Dendritic cell treated with granulocyte-macrophage colony-stimulating factor and Interleukin-4, amounts not matched to agents 40 ng/mL and 50 ng/mL, for 4 days (primary cell): ENCODE measurements at regions not wholly inside any gene's neighbourhood (a gene's known extent, or its start where the extent isn't known, plus 50 kb on each side); places are given as distances from the start of the nearest gene placed in this dataset.
"Not testable (repeated sequence)": the region's sequence is repeated elsewhere in the genome, so short reads cannot be mapped to it uniquely, and the experiment has no call there.

Experiments used
- H3K27ac Mint-ChIP-seq: one replicate; pipeline ENCODE4 v1.8.0; 2022; ENCODE audit warnings: mild to moderate bottlenecking, mixed read lengths
- H3K27me3 Mint-ChIP-seq: one replicate; pipeline ENCODE4 v1.8.0; 2022; ENCODE audit warnings: mild to moderate bottlenecking, mixed read lengths
- H3K36me3 Mint-ChIP-seq: one replicate; pipeline ENCODE4 v1.8.0; 2022; ENCODE audit warnings: low read depth, mixed read lengths
- H3K4me1 Mint-ChIP-seq: one replicate; pipeline ENCODE4 v1.8.0; 2022; ENCODE audit warnings: low read depth, mixed read lengths
- H3K4me3 Mint-ChIP-seq: one replicate; pipeline ENCODE4 v1.8.0; 2022; ENCODE audit warnings: mild to moderate bottlenecking, moderate library complexity, mixed read lengths
- H3K9me3 Mint-ChIP-seq: one replicate; pipeline ENCODE4 v1.8.0; 2022; ENCODE audit warnings: mixed read lengths
- intact Hi-C: fragments of 100-400 bp; cut with micrococcal nuclease; formaldehyde crosslinking; loops from one replicate; pipeline ENCODE4 v1.15.0; 2022

DNA sequence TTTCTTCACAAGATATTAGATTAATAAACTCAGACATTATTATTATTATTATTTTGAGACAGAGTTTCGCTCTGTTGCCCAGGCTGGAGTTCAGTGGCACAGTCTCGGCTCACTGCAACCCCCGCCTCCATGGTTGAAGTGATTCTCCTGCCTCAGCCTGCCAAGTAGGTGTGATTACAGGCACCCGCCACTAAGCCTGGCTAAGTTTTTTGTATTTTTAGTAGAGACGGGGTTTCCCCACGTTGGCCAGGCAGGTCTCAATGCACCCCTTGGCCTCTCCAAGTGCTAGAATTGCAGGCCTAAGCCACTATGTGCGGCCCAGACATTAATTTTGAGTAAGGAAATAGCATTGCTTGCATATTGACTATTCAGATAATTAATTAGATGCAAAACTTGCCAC is 554.9 kb upstream of the LRFN5 start:
- Mint-ChIP-seq H3K27me3 (no peaks in the 10 kb centered on the region), H3K36me3 (no peaks in the 10 kb centered on the region)
- intact Hi-C loops = no loop called here

DNA sequence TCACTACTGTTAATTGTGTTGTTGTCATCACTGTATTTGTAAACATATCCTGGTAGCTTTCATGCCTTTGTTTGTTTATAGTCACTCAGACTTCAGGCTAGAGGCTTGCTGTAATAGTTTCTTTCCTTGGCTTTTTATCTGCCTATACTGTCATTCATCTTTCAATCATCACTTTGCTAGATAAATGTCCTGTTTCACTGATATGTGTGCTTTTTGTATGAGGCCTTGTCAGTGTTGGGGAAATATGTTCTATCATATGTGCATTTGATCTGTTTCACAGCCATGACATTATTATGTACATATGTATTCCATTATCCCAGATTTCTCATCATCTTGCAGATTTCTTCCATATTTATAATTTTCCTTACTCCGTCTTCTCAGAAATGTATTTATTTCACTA is 558.9 kb upstream of the LRFN5 start:
- H3K4me3 Mint-ChIP-seq = no peak overlapping the region
- H3K27ac Mint-ChIP-seq = no peak overlapping the region
- H3K36me3 Mint-ChIP-seq = no peaks in the 10 kb centered on the region
- no peaks in the 10 kb centered on the region for H3K4me1 Mint-ChIP-seq
- no peaks in the 10 kb centered on the region for H3K9me3 Mint-ChIP-seq
- no peaks in the 10 kb centered on the region for H3K27me3 Mint-ChIP-seq
- intact Hi-C loops = no loop called here

More for the DNA sequence above, 554.9 kb upstream of the LRFN5 start:
- no peaks in the 10 kb centered on the region for H3K4me1 Mint-ChIP-seq
- H3K27ac Mint-ChIP-seq = no peak overlapping the region
- H3K9me3 Mint-ChIP-seq = no peaks in the 10 kb centered on the region
- no peak overlapping the region for H3K4me3 Mint-ChIP-seq

DNA sequence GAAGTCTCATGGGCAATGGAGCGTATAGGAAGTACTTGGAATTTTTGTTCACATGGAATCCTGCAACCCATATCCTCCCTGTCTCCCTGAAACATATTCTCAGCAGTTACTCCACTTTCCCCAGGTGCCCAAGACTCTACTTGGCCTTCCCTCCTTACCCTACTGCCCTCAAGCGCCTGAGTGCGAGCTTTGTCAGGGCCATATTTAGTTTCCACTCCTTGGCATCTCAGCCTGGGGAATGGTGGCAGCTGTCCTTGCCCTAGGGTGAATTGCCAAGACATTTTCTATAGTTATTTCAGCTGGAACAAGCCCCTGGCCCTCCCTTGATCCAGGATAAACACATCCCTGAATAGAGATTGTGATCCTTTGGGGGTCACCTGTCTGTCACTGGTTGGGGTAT is 569.3 kb upstream of the LRFN5 start:
- Mint-ChIP-seq H3K9me3 (no peaks in the 10 kb centered on the region), H3K4me1 (no peaks in the 10 kb centered on the region), H3K27me3 (no peaks in the 10 kb centered on the region), H3K27ac (no peak overlapping the region), H3K36me3 (no peaks in the 10 kb centered on the region), H3K4me3 (no peak overlapping the region)
- intact Hi-C loops = no loop called here

DNA sequence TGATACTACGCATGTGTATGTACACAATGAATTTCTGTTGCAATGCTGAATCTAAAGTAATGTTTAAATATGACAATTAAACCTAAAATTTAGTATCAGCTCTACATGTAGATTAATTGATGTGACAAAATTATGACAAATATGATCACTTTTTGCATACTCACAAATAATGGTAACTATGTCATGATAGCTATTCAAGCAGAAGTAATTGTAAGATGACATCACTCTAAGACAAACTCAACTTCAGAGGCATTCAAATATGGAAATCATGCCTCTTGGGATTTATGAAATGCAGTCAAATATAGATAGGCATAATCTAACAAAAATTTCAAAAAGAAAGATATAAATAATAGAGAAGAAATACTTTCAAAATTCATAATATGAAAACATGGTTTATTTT is 571.7 kb upstream of the LRFN5 start:
- Mint-ChIP-seq H3K27ac (no peak overlapping the region), H3K4me1 (no peaks in the 10 kb centered on the region), H3K4me3 (no peak overlapping the region), H3K36me3 (no peaks in the 10 kb centered on the region), H3K27me3 (no peaks in the 10 kb centered on the region), H3K9me3 (no peaks in the 10 kb centered on the region)
- intact Hi-C loops = no loop called here

DNA sequence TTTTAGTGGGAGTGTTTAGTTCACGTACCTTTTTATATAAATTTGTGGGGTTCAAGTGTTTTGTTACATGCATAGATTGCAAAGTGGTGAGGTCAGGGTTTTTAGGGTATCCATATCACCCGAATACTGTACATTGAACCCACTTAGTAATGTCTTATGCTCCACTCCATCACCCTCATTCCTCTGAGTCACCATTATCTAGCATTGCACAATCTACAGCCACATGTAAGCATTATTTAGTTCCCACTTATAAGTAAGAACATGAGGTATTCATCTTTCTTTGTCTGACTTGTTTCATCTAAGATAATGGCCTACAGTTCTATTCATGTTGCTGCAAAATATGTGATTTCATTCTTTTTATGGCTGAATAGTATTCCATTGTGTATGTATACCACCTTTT is 583.7 kb upstream of the LRFN5 start:
- no peaks in the 10 kb centered on the region for H3K9me3 Mint-ChIP-seq

DNA sequence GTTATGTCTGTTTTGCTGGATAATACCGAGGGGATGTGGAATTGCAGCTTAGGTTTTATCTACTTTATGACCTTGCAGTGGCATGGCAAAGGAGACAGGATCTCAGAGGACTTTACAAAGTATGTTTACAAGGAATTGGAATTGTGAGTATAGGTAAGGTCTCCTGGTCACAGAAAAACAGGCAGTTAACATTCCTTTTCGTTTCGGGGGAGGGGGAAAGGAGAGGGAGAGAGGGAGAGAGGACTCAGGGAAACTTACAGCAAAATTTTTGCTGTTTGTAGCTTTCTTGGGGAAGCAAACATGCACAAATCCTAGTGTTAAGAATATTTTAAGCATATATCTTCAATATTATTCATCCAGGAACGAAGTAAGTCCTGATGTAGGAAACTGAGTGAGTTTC is 590.5 kb upstream of the LRFN5 start:
- intact Hi-C loops = no loop called here
- Mint-ChIP-seq H3K4me1 (no peaks in the 10 kb centered on the region), H3K27me3 (no peaks in the 10 kb centered on the region), H3K4me3 (no peak overlapping the region), H3K27ac (no peak overlapping the region), H3K36me3 (no peaks in the 10 kb centered on the region), H3K9me3 (no peaks in the 10 kb centered on the region)

More for the DNA sequence above, 583.7 kb upstream of the LRFN5 start:
- intact Hi-C loops = no loop called here
- Mint-ChIP-seq H3K27me3 (no peaks in the 10 kb centered on the region), H3K36me3 (no peaks in the 10 kb centered on the region), H3K27ac (no peak overlapping the region), H3K4me1 (no peaks in the 10 kb centered on the region), H3K4me3 (no peak overlapping the region)

DNA sequence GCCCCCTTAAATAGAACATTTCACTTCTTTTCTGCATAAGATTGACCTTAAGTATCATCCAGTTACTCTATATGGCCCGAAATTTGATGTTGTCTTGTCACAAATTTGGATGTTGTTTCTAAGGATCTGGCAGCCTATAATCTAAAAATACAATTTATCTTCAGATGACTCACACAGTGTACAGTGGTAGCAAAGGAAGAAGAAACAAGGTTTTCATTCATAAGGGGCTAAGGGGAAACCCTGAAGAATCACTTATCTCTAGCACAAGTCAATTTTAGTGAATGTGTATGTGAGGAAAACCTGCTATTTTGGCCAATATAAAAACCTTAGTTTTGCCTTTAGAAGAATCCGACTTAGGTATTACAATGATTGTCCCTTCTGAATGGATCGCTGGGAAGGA is 606.3 kb upstream of the LRFN5 start:
- intact Hi-C loops = no loop called here
- Mint-ChIP-seq H3K36me3 (no peaks in the 10 kb centered on the region), H3K9me3 (peaks cover 17% of the 10 kb centered on the region), H3K4me1 (no peaks in the 10 kb centered on the region), H3K4me3 (no peak overlapping the region), H3K27ac (no peak overlapping the region), H3K27me3 (no peaks in the 10 kb centered on the region)

DNA sequence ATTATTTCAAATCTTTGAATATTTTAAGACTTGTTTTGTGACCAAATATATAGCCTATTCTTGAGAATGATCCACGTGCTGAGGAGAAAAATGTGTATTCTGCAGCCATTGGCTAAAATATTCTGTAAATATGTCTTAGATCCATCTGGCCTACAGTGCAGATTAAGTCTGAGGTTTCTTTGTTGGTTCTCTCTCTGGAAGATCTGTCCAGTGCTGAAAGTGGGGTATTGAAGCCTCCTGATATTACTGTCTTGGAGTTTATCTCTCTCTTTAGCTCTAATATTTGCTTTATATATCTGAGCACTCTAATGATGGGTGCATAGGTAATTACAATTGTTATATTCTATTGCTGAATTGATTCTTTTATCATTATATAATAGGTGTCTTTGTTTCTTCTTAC is 617.4 kb upstream of the LRFN5 start:
- H3K36me3 Mint-ChIP-seq = no peaks in the 10 kb centered on the region
- H3K27me3 Mint-ChIP-seq = no peaks in the 10 kb centered on the region
- H3K27ac Mint-ChIP-seq = no peak overlapping the region
- H3K4me3 Mint-ChIP-seq = no peak overlapping the region
- no peaks in the 10 kb centered on the region for H3K4me1 Mint-ChIP-seq
- peaks cover 52% of the 10 kb centered on the region for H3K9me3 Mint-ChIP-seq
- intact Hi-C loops = no loop called here

DNA sequence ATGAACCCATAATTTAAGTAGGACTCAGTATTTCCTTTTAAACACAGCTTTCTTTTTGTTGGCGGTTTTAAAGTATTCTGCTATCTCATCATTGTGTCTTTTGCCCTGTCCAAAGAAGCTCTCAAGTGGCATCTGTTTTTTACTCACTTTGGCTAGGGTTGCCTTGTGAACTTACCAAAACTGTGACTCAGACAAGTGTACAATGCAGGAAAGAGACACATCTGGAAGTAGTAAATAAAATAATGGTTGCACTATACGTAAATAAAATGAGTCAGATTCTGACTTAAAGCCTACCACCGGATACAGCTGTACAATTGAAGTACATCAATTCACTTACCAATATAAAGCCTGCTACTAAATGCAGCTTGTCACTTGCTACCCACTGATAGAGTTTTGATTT is 619.2 kb upstream of the LRFN5 start:
- no peaks in the 10 kb centered on the region for H3K27me3 Mint-ChIP-seq
- no peaks in the 10 kb centered on the region for H3K36me3 Mint-ChIP-seq
- intact Hi-C loops = no loop called here
- peaks cover 38% of the 10 kb centered on the region for H3K9me3 Mint-ChIP-seq
- H3K27ac Mint-ChIP-seq = no peak overlapping the region
- H3K4me3 Mint-ChIP-seq = no peak overlapping the region
- H3K4me1 Mint-ChIP-seq = no peaks in the 10 kb centered on the region

DNA sequence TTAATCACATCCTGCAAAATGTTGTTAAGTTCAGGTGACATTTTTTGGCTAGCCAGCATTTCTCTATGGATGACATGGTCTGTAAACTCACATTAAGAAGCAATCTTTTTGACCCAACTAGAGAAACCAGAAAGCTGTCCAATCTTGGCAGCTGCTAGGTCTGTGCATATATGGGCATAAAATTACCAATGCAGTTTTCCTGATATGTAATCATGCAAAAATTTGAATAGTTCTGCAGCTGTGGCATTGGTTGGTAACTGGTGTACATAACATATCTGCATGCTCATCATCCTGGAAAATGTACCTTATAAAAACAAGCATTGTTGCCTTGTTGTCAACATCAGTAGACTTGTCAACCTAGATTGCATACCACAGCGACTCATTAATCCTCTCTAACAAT is 620.0 kb upstream of the LRFN5 start:
- H3K4me3 Mint-ChIP-seq = no peak overlapping the region
- no peaks in the 10 kb centered on the region for H3K4me1 Mint-ChIP-seq
- H3K27ac Mint-ChIP-seq = no peak overlapping the region
- no peaks in the 10 kb centered on the region for H3K27me3 Mint-ChIP-seq
- H3K36me3 Mint-ChIP-seq = no peaks in the 10 kb centered on the region
- peaks cover 31% of the 10 kb centered on the region for H3K9me3 Mint-ChIP-seq
- intact Hi-C loops = no loop called here

DNA sequence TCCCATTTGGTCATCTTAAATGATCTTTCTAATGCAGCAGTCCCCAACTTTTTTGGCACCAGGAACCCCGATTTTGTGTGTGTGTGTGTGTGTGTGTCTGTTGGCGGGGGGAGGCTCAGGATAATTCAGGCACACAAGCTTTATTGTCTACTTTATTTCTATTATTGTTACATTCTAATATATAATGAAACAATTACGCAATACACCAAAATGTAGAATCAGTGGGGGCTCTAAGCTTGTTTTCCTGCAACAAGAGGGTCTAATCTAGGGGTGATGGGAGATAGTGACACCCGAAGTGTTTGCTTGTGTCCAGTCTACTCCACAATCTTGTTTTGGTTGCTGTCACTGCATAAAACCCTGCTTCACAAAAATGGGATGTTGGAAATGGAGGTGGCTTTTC is 621.1 kb upstream of the LRFN5 start:
- Mint-ChIP-seq H3K36me3 (no peaks in the 10 kb centered on the region), H3K9me3 (peaks cover 22% of the 10 kb centered on the region), H3K4me3 (no peak overlapping the region), H3K27ac (no peak overlapping the region), H3K4me1 (no peaks in the 10 kb centered on the region), H3K27me3 (no peaks in the 10 kb centered on the region)
- intact Hi-C loops = no loop called here

DNA sequence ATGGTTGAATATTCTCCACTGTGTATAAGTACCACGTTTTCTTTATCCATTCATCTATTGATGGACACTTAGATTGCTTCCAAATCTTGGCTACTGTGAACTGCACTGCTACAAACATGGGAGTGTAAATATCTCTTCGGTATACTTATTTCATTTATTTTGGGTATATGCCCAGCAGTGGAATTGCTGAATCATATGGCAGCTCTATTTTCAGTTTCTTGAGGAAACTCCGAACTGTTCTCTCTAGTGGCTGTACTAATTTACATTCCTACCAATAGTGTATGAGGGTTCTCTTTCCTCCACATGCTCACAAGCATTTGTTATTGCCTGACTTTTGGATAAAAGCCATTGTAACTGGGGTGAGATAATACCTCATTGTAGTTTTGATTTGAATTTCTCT is 623.1 kb upstream of the LRFN5 start:
- no peaks in the 10 kb centered on the region for H3K27me3 Mint-ChIP-seq
- intact Hi-C loops = no loop called here

DNA sequence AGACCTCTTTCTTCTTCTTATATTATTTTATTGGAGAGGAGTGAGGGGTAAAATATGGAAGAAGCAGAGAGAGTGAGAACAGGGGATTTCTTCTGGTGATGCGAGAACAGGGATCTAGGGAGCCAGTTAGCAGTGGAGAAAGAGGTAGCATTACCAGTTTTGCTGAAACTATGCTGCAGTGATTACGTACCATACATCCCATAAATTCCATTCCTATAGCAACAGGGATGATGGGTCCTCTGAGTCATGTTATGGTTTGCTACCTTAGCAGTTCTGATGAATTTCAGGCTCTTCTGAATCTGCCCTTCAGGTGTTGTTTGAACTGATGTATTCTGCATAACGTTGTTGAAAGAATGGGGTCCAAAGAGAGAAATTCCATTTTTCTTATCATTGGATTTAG is 625.4 kb upstream of the LRFN5 start:
- H3K4me3 Mint-ChIP-seq = no peak overlapping the region
- H3K4me1 Mint-ChIP-seq = no peaks in the 10 kb centered on the region
- H3K27ac Mint-ChIP-seq = no peak overlapping the region
- H3K9me3 Mint-ChIP-seq = no peaks in the 10 kb centered on the region
- intact Hi-C loops = no loop called here
- H3K27me3 Mint-ChIP-seq = no peaks in the 10 kb centered on the region
- no peaks in the 10 kb centered on the region for H3K36me3 Mint-ChIP-seq

More for the DNA sequence above, 623.1 kb upstream of the LRFN5 start:
- no peaks in the 10 kb centered on the region for H3K4me1 Mint-ChIP-seq
- H3K36me3 Mint-ChIP-seq = no peaks in the 10 kb centered on the region
- H3K9me3 Mint-ChIP-seq = peaks cover 9% of the 10 kb centered on the region
- no peak overlapping the region for H3K27ac Mint-ChIP-seq
- H3K4me3 Mint-ChIP-seq = no peak overlapping the region

DNA sequence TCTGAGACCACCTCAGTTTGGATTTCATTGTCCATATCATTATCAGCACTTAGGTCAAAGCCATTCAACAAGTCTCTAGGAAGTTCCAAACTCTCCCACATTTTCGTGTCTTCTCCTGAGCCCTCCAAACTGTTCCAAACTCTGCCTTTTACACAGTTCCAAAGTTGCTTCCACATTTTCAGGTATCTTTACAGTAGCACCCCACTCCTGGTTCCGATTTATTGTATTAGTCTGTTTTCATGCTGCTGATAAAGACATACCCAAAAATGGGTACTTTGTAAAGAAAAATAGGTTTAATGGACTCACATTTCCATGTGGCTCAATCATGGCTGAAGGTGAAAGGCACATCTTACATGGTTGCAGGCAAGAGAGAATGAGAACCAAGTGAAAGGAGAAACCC is 646.4 kb upstream of the LRFN5 start:
- H3K9me3 Mint-ChIP-seq = peaks cover 49% of the 10 kb centered on the region
- H3K4me1 Mint-ChIP-seq, H3K27me3 Mint-ChIP-seq, intact Hi-C loops, H3K27ac Mint-ChIP-seq, H3K4me3 Mint-ChIP-seq, H3K36me3 Mint-ChIP-seq: not testable (repeated sequence)

DNA sequence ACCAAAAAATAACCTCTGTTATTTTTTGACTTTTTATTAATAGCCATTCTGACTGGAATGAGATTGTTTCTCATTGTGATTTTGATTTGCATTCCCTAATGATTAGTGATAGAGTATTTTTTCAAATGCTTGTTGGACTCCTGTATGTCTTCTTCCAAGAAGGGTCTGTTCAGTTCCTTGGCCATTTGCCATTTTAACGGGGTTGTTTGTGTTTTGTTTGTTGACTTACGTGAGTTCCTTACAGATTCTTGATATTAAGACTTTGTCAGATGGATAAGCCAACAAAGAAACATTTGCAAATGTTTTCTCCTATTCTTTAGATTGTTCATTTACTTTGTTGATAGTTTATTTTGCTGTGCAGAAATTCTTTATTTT is 651.6 kb upstream of the LRFN5 start:
- H3K4me1 Mint-ChIP-seq = no peaks in the 10 kb centered on the region
- no peaks in the 10 kb centered on the region for H3K36me3 Mint-ChIP-seq
- no peak overlapping the region for H3K27ac Mint-ChIP-seq
- H3K4me3 Mint-ChIP-seq = no peak overlapping the region
- H3K9me3 Mint-ChIP-seq = peaks cover 50% of the 10 kb centered on the region
- intact Hi-C loops = no loop called here
- H3K27me3 Mint-ChIP-seq = no peaks in the 10 kb centered on the region
